ENCODE measurements at regions not wholly inside any gene's neighbourhood (a gene's known extent, or its start where the extent isn't known, plus 50 kb on each side); places are given as distances from the start of the nearest gene placed in this dataset.

DNA sequence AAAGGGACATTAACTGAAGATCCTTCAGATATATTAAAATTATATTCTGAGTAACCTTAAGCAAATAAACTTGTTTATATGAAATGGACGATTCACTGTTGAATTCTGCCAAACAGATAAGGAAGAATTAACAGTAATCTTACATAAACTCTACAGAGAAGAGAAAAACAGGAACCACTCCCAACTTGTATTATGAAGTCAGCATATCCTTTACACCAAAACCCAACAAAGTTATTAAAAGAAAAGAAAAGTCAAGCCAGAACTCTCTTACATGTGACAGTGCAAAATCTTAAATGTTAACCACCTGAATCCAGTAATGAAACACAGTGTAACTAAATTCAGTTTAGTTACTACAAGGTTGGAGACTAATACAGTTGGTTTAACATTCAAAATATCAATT is 185.8 kb downstream of the DEPDC1B start:
- H3K9me2 ChIP-seq (ENCODE audit: insufficient read depth) = no peaks in the 10 kb centered on the region
- H3K27ac ChIP-seq = no peak overlapping the region
- H3K4me2 ChIP-seq = no peak overlapping the region
- POLR2A ChIA-PET (ENCODE audit: unreplicated experiment) = interaction anchor here (0.9 kb wide), 1 partner anchor 9 kb away, joined by 5 read pairs; no protein-coding TSS in a partner anchor
- BruUV-seq (replicated peaks) = no TSS peak
- H3K79me2 ChIP-seq (ENCODE audit: low read depth) = no peaks in the 10 kb centered on the region
- intact Hi-C loops (cut with micrococcal nuclease; ENCODE audit: unreplicated experiment) = no loop called here
- CTCF ChIA-PET = no interaction called here
- no peaks in the 10 kb centered on the region for H3K4me1 ChIP-seq (replicated peaks; ENCODE audit: insufficient read depth)
- no peaks in the 10 kb centered on the region for H3K27me3 ChIP-seq (ENCODE audit: insufficient read depth, low read depth)
- no peaks in the 10 kb centered on the region for H3K9me3 ChIP-seq (ENCODE audit: insufficient read depth, low read depth)
- no peak overlapping the region for H3K4me3 ChIP-seq
- H4K20me1 ChIP-seq (ENCODE audit: insufficient read depth) = no peaks in the 10 kb centered on the region
- H3F3A ChIP-seq (ENCODE audit: insufficient read depth, low read depth) = no peaks in the 10 kb centered on the region
- TF ChIP-seq EZH2 (IDR thresholded peaks at IDR 0.05; ENCODE audit: low read depth) = no peak
- TF ChIP-seq, protein P1, sequence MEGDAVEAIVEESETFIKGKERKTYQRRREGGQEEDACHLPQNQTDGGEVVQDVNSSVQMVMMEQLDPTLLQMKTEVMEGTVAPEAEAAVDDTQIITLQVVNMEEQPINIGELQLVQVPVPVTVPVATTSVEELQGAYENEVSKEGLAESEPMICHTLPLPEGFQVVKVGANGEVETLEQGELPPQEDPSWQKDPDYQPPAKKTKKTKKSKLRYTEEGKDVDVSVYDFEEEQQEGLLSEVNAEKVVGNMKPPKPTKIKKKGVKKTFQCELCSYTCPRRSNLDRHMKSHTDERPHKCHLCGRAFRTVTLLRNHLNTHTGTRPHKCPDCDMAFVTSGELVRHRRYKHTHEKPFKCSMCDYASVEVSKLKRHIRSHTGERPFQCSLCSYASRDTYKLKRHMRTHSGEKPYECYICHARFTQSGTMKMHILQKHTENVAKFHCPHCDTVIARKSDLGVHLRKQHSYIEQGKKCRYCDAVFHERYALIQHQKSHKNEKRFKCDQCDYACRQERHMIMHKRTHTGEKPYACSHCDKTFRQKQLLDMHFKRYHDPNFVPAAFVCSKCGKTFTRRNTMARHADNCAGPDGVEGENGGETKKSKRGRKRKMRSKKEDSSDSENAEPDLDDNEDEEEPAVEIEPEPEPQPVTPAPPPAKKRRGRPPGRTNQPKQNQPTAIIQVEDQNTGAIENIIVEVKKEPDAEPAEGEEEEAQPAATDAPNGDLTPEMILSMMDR (conservative IDR thresholded peaks at IDR 0.05) = no peak
- no peak overlapping the region for H2AFZ ChIP-seq
- no peaks in the 10 kb centered on the region for H3K36me3 ChIP-seq (ENCODE audit: low read depth)
- no peak for DNase-seq

DNA sequence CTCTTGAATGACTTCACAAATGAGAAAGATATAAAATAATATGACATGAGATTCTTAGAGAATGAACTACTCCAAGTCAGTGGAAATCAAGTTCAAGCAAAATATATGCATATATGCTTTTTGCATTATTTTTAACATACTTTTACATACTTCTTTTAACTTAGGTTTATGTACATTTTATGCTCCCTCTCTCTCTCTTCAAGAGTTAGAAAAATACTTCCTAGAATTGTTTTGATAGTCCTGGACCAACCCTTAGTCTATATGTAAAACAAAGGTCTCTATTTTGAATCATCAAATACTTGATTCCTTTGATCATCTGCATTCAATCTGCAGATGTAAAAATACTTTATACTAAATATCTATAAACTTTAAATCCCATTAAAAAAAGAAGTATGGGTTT is 187.8 kb downstream of the DEPDC1B start:
- no peaks in the 10 kb centered on the region for H4K20me1 ChIP-seq (ENCODE audit: insufficient read depth)
- CTCF ChIA-PET = no interaction called here
- no peaks in the 10 kb centered on the region for H3K9me2 ChIP-seq (ENCODE audit: insufficient read depth)
- no peaks in the 10 kb centered on the region for H3K9me3 ChIP-seq (ENCODE audit: insufficient read depth, low read depth)
- no peak overlapping the region for H3K4me3 ChIP-seq
- no peaks in the 10 kb centered on the region for H3F3A ChIP-seq (ENCODE audit: insufficient read depth, low read depth)
- POLR2A ChIA-PET (ENCODE audit: unreplicated experiment) = no interaction called here
- H3K4me1 ChIP-seq (replicated peaks; ENCODE audit: insufficient read depth) = no peaks in the 10 kb centered on the region
- H2AFZ ChIP-seq = no peak overlapping the region
- intact Hi-C loops (cut with micrococcal nuclease; ENCODE audit: unreplicated experiment) = no loop called here
- no peak overlapping the region for H3K27ac ChIP-seq
- no peaks in the 10 kb centered on the region for H3K27me3 ChIP-seq (ENCODE audit: insufficient read depth, low read depth)
- H3K4me2 ChIP-seq = no peak overlapping the region
- TF ChIP-seq, protein P1 (conservative IDR thresholded peaks at IDR 0.05) = no peak
- no peak for TF ChIP-seq EZH2 (IDR thresholded peaks at IDR 0.05; ENCODE audit: low read depth)
- no TSS peak for BruUV-seq (replicated peaks)
- H3K36me3 ChIP-seq (ENCODE audit: low read depth) = no peaks in the 10 kb centered on the region
- no peak for DNase-seq
- no peaks in the 10 kb centered on the region for H3K79me2 ChIP-seq (ENCODE audit: low read depth)

DNA sequence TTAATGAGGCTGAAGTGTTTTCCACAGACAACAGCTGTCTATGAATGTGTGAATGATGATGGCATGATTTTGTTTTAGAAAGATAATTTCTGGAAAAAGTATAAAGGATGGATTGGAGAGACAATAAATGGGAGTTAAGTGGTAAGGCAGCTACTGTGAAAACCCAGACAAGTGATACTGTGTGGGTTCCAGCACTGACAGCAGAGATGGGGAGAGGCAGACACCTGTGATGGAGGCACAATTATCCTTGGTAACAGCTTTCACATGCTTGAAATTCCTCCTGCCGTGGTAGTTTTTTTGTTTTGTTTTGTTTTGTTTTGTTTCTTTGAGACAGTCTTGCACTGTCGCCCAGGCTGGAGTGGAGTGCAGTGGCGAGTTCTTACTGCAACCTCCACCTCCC is 189.3 kb downstream of the DEPDC1B start:
- H2AFZ ChIP-seq = no peak overlapping the region
- no peak overlapping the region for H3K4me3 ChIP-seq
- H3K4me1 ChIP-seq (replicated peaks; ENCODE audit: insufficient read depth) = no peaks in the 10 kb centered on the region
- DNase-seq = no peak
- no peaks in the 10 kb centered on the region for H3K9me2 ChIP-seq (ENCODE audit: insufficient read depth)
- H3K27ac ChIP-seq = no peak overlapping the region
- H3K27me3 ChIP-seq (ENCODE audit: insufficient read depth, low read depth) = no peaks in the 10 kb centered on the region
- H3K4me2 ChIP-seq = no peak overlapping the region
- POLR2A ChIA-PET (ENCODE audit: unreplicated experiment) = no interaction called here
- H3K36me3 ChIP-seq (ENCODE audit: low read depth) = no peaks in the 10 kb centered on the region
- CTCF ChIA-PET = no interaction called here
- TF ChIP-seq, protein P1 (conservative IDR thresholded peaks at IDR 0.05) = no peak
- no peak for TF ChIP-seq EZH2 (IDR thresholded peaks at IDR 0.05; ENCODE audit: low read depth)
- no peaks in the 10 kb centered on the region for H3K79me2 ChIP-seq (ENCODE audit: low read depth)
- H4K20me1 ChIP-seq (ENCODE audit: insufficient read depth) = no peaks in the 10 kb centered on the region
- no TSS peak for BruUV-seq (replicated peaks)
- H3K9me3 ChIP-seq (ENCODE audit: insufficient read depth, low read depth) = no peaks in the 10 kb centered on the region
- intact Hi-C loops (cut with micrococcal nuclease; ENCODE audit: unreplicated experiment) = no loop called here
- H3F3A ChIP-seq (ENCODE audit: insufficient read depth, low read depth) = no peaks in the 10 kb centered on the region
